A549 (cell line): ENCODE measurements at regions not wholly inside any gene's neighbourhood (a gene's known extent, or its start where the extent isn't known, plus 50 kb on each side); places are given as distances from the start of the nearest gene placed in this dataset.

Source experiments
- CEBPB ChIP-seq, 2 experiments: fragments of >200 bp in 1 of 2; sonication (Bioruptor Twin) in 1 of 2; formaldehyde crosslinking in 1 of 2; IDR thresholded peaks; 2 replicates each; pipeline ENCODE4 v1.6.1; 2012 to 2016
- EP300 ChIP-seq, 2 experiments: fragments of >200 bp; sonication (Bioruptor Twin); formaldehyde crosslinking; IDR thresholded peaks; 2 replicates in 1 of 2; 3 replicates in 1 of 2; pipeline ENCODE4 v1.6.1; 2016 to 2017
- JUN ChIP-seq, 2 experiments: fragments of >200 bp; sonication (Bioruptor Twin); formaldehyde crosslinking; IDR thresholded peaks; 2 replicates in 1 of 2; 3 replicates in 1 of 2; pipeline ENCODE4 v1.6.1; 2016 to 2017
- POLR2A ChIP-seq: IDR thresholded peaks from 2 replicates; pipeline ENCODE4 v1.6.1; 2012; ENCODE audit warnings: mild to moderate bottlenecking, low read length
- RAD21 ChIP-seq, 2 experiments: fragments of >200 bp in 1 of 2; sonication (Bioruptor Twin) in 1 of 2; formaldehyde crosslinking in 1 of 2; IDR thresholded peaks in 1 of 2; conservative IDR thresholded peaks in 1 of 2; 2 replicates in 1 of 2; 3 replicates in 1 of 2; pipeline ENCODE4 v1.6.1; 2012 to 2018; ENCODE audit warnings: inconsistent platforms in 1 of 2
- SMC3 ChIP-seq: fragments of >200 bp; sonication (Bioruptor Twin); formaldehyde crosslinking; IDR thresholded peaks from 3 replicates; pipeline ENCODE4 v1.6.1; 2018; ENCODE audit warnings: inconsistent platforms
- TFCP2L1 ChIP-seq: fragments of 250-450 bp; sonication (Bioruptor Pico); IDR thresholded peaks from 2 replicates; pipeline ENCODE4 v1.5.0; 2021; ENCODE audit warnings: mild to moderate bottlenecking
- TF ChIP-seq, protein P1 (sequence below): fragments of >200 bp; sonication (Bioruptor Twin); formaldehyde crosslinking; IDR thresholded peaks from 3 replicates; pipeline ENCODE4 v1.5.1; 2016
- TF ChIP-seq, protein P2 (sequence below): fragments of 200-600 bp; sonication (generic); IDR thresholded peaks from 2 replicates; pipeline ENCODE4 v1.6.1; 2016; ENCODE audit warnings: antibody characterized with exemption, mild to moderate bottlenecking, moderate library complexity
- TF ChIP-seq, protein P3 (sequence below): IDR thresholded peaks from 2 replicates; pipeline ENCODE4 v1.6.1; 2012
- TF ChIP-seq, protein P4 (sequence below): IDR thresholded peaks from 2 replicates; pipeline ENCODE4 v1.6.1; 2012; ENCODE audit warnings: low read depth, borderline replicate concordance

DNA sequence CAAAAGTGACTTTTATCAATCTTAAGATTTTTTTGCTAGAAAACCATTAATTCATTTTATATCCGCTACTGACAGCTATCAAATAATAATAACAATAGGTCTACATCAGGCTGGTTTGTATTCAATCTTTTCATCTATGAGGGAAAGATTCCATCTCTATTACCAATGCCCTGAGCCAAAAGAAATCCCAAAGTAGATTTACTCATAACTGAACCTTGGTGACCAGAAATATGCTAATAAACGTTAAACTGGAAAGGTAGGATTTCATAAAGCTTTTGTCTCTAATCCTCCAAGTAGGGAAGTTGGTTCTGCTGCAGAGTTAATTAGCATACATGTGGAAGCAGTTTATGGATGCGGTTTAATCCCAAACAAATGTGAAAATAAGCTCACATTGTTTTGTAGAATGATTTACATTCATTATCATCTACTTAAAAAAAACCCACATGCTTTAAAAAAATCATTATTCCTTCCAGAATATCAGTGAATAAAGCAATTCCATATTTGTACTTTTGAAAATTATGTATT is 715.5 kb downstream of the CETN3 start:
- TF ChIP-seq EP300 (IDR thresholded peaks at IDR 0.05) (no peak), JUN (IDR thresholded peaks at IDR 0.05) (no peak), POLR2A (no peak), TFCP2L1 (CRISPR knock-in tag) (no peak), RAD21 (conservative IDR thresholded peaks at IDR 0.05 in 1 of 2, IDR thresholded peaks at IDR 0.05 in 1 of 2) (no peak), SMC3 (no peak), CEBPB (IDR thresholded peaks at IDR 0.05) (no peak)
- TF ChIP-seq, protein P1, sequence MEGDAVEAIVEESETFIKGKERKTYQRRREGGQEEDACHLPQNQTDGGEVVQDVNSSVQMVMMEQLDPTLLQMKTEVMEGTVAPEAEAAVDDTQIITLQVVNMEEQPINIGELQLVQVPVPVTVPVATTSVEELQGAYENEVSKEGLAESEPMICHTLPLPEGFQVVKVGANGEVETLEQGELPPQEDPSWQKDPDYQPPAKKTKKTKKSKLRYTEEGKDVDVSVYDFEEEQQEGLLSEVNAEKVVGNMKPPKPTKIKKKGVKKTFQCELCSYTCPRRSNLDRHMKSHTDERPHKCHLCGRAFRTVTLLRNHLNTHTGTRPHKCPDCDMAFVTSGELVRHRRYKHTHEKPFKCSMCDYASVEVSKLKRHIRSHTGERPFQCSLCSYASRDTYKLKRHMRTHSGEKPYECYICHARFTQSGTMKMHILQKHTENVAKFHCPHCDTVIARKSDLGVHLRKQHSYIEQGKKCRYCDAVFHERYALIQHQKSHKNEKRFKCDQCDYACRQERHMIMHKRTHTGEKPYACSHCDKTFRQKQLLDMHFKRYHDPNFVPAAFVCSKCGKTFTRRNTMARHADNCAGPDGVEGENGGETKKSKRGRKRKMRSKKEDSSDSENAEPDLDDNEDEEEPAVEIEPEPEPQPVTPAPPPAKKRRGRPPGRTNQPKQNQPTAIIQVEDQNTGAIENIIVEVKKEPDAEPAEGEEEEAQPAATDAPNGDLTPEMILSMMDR: no peak
- TF ChIP-seq, protein P2, sequence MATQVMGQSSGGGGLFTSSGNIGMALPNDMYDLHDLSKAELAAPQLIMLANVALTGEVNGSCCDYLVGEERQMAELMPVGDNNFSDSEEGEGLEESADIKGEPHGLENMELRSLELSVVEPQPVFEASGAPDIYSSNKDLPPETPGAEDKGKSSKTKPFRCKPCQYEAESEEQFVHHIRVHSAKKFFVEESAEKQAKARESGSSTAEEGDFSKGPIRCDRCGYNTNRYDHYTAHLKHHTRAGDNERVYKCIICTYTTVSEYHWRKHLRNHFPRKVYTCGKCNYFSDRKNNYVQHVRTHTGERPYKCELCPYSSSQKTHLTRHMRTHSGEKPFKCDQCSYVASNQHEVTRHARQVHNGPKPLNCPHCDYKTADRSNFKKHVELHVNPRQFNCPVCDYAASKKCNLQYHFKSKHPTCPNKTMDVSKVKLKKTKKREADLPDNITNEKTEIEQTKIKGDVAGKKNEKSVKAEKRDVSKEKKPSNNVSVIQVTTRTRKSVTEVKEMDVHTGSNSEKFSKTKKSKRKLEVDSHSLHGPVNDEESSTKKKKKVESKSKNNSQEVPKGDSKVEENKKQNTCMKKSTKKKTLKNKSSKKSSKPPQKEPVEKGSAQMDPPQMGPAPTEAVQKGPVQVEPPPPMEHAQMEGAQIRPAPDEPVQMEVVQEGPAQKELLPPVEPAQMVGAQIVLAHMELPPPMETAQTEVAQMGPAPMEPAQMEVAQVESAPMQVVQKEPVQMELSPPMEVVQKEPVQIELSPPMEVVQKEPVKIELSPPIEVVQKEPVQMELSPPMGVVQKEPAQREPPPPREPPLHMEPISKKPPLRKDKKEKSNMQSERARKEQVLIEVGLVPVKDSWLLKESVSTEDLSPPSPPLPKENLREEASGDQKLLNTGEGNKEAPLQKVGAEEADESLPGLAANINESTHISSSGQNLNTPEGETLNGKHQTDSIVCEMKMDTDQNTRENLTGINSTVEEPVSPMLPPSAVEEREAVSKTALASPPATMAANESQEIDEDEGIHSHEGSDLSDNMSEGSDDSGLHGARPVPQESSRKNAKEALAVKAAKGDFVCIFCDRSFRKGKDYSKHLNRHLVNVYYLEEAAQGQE: no peak
- TF ChIP-seq, protein P3, sequence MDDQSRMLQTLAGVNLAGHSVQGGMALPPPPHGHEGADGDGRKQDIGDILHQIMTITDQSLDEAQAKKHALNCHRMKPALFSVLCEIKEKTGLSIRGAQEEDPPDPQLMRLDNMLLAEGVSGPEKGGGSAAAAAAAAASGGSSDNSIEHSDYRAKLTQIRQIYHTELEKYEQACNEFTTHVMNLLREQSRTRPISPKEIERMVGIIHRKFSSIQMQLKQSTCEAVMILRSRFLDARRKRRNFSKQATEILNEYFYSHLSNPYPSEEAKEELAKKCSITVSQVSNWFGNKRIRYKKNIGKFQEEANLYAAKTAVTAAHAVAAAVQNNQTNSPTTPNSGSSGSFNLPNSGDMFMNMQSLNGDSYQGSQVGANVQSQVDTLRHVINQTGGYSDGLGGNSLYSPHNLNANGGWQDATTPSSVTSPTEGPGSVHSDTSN: no peak
- TF ChIP-seq, protein P4, sequence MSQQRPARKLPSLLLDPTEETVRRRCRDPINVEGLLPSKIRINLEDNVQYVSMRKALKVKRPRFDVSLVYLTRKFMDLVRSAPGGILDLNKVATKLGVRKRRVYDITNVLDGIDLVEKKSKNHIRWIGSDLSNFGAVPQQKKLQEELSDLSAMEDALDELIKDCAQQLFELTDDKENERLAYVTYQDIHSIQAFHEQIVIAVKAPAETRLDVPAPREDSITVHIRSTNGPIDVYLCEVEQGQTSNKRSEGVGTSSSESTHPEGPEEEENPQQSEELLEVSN: no peak
